ENCODE measurements at regions not wholly inside any gene's neighbourhood (a gene's known extent, or its start where the extent isn't known, plus 50 kb on each side); places are given as distances from the start of the nearest gene placed in this dataset.

- H3K27me3 ChIP-seq (ENCODE audit: control insufficient read depth, insufficient read depth, low read length), result no peaks in the 10 kb centered on the region
- TF ChIP-seq CTCF (conservative IDR thresholded peaks at IDR 0.05 in 1 of 2, IDR thresholded peaks at IDR 0.05 in 1 of 2; ENCODE audit: low read depth in 1 of 2, low read length in 2 of 2) (no peak), EZH2 (IDR thresholded peaks at IDR 0.05; ENCODE audit: low read length, missing control alignments) (no peak)
- no peak for DNase-seq (ENCODE audit: low read depth in 2 of 2)
- H3K9ac ChIP-seq (ENCODE audit: insufficient read depth, low read length), result no peak overlapping the region
- H4K20me1 ChIP-seq (ENCODE audit: control insufficient read depth, extremely low read depth, insufficient read depth, low read length), result no peaks in the 10 kb centered on the region
- no peaks in the 10 kb centered on the region for H3K4me1 ChIP-seq (ENCODE audit: control insufficient read depth, extremely low read depth, insufficient read depth, low read length)
- no peak overlapping the region for H3K4me3 ChIP-seq (replicated peaks in 1 of 4; ENCODE audit: control extremely low read depth in 1 of 4, insufficient read depth in 1 of 4, low read depth in 3 of 4, low read length in 4 of 4)
- no peak overlapping the region for H3K4me2 ChIP-seq (ENCODE audit: extremely low read depth, insufficient read depth, low read length)
- no peak overlapping the region for H2AFZ ChIP-seq (ENCODE audit: low read length)
- H3K36me3 ChIP-seq (ENCODE audit: control insufficient read depth, insufficient read depth, low read length), result no peaks in the 10 kb centered on the region
- H3K27ac ChIP-seq (ENCODE audit: insufficient read depth, low read length), result no peak overlapping the region
- no peaks in the 10 kb centered on the region for H3K9me3 ChIP-seq (ENCODE audit: control insufficient read depth, insufficient read depth, low read depth, low read length)
- no peaks in the 10 kb centered on the region for H3K79me2 ChIP-seq (ENCODE audit: control insufficient read depth, insufficient read depth, low read length)
Measured at GRCh38 chr7:155963356-155963755, 151.1 kb upstream of the SHH start.

GRCh38 chr7:155962968-155963300, 150.7 kb upstream of the SHH start:
- no peaks in the 10 kb centered on the region for H3K36me3 ChIP-seq (ENCODE audit: control insufficient read depth, insufficient read depth, low read length)
- H3K27ac ChIP-seq (ENCODE audit: insufficient read depth, low read length), result no peak overlapping the region
- H3K79me2 ChIP-seq (ENCODE audit: control insufficient read depth, insufficient read depth, low read length), result no peaks in the 10 kb centered on the region
- H3K9ac ChIP-seq (ENCODE audit: insufficient read depth, low read length), result no peak overlapping the region
- H3K27me3 ChIP-seq (ENCODE audit: control insufficient read depth, insufficient read depth, low read length), result no peaks in the 10 kb centered on the region
- H3K4me3 ChIP-seq (replicated peaks in 1 of 4; ENCODE audit: control extremely low read depth in 1 of 4, insufficient read depth in 1 of 4, low read depth in 3 of 4, low read length in 4 of 4), result no peak overlapping the region
- no peak for TF ChIP-seq CTCF (conservative IDR thresholded peaks at IDR 0.05 in 1 of 2, IDR thresholded peaks at IDR 0.05 in 1 of 2; ENCODE audit: low read depth in 1 of 2, low read length in 2 of 2)
- no peak for TF ChIP-seq EZH2 (IDR thresholded peaks at IDR 0.05; ENCODE audit: low read length, missing control alignments)
- no peak overlapping the region for H3K4me2 ChIP-seq (ENCODE audit: extremely low read depth, insufficient read depth, low read length)
- DNase-seq (ENCODE audit: low read depth in 2 of 2), result no peak
- no peaks in the 10 kb centered on the region for H3K9me3 ChIP-seq (ENCODE audit: control insufficient read depth, insufficient read depth, low read depth, low read length)
- H3K4me1 ChIP-seq (ENCODE audit: control insufficient read depth, extremely low read depth, insufficient read depth, low read length), result no peaks in the 10 kb centered on the region
- H2AFZ ChIP-seq (ENCODE audit: low read length), result no peak overlapping the region
- H4K20me1 ChIP-seq (ENCODE audit: control insufficient read depth, extremely low read depth, insufficient read depth, low read length), result no peaks in the 10 kb centered on the region

- Histone ChIP-seq H4K20me1 (ENCODE audit: control insufficient read depth, extremely low read depth, insufficient read depth, low read length) (no peaks in the 10 kb centered on the region), H3K36me3 (ENCODE audit: control insufficient read depth, insufficient read depth, low read length) (no peaks in the 10 kb centered on the region), H2AFZ (ENCODE audit: low read length) (no peak overlapping the region), H3K27ac (ENCODE audit: insufficient read depth, low read length) (no peak overlapping the region), H3K27me3 (ENCODE audit: control insufficient read depth, insufficient read depth, low read length) (no peaks in the 10 kb centered on the region), H3K4me3 (replicated peaks in 1 of 4; ENCODE audit: control extremely low read depth in 1 of 4, insufficient read depth in 1 of 4, low read depth in 3 of 4, low read length in 4 of 4) (no peak overlapping the region), H3K4me1 (ENCODE audit: control insufficient read depth, extremely low read depth, insufficient read depth, low read length) (no peaks in the 10 kb centered on the region), H3K9me3 (ENCODE audit: control insufficient read depth, insufficient read depth, low read depth, low read length) (no peaks in the 10 kb centered on the region), H3K4me2 (ENCODE audit: extremely low read depth, insufficient read depth, low read length) (no peak overlapping the region), H3K9ac (ENCODE audit: insufficient read depth, low read length) (no peak overlapping the region), H3K79me2 (ENCODE audit: control insufficient read depth, insufficient read depth, low read length) (no peaks in the 10 kb centered on the region)
- DNase-seq (ENCODE audit: low read depth in 2 of 2), result peak; percentile 42 to 94
- TF ChIP-seq EZH2 (IDR thresholded peaks at IDR 0.05; ENCODE audit: low read length, missing control alignments) (no peak), CTCF (conservative IDR thresholded peaks at IDR 0.05 in 1 of 2, IDR thresholded peaks at IDR 0.05 in 1 of 2; ENCODE audit: low read depth in 1 of 2, low read length in 2 of 2) (no peak)
Measured at GRCh38 chr7:155962191-155962967, 150.1 kb upstream of the SHH start.
